Prostate gland (tissue), 2 donors: ENCODE measurements at regions not wholly inside any gene's neighbourhood (a gene's known extent, or its start where the extent isn't known, plus 50 kb on each side); places are given as distances from the start of the nearest gene placed in this dataset.

Experiments used
- DNase-seq: peaks from one replicate; pipeline ENCODE4 v3.0.0-alpha.2; 2019; ENCODE audit warnings: low spot score
- H3K27ac ChIP-seq, 2 donors: fragments of 200-600 bp; sonication (generic); 2 replicates each; pipeline ENCODE4 v1.5.1; 2017 to 2019
- H3K27me3 ChIP-seq: fragments of 200-600 bp; sonication (generic); replicated peaks from 2 replicates; pipeline ENCODE4 v1.5.1; 2019; ENCODE audit not compliant: insufficient read depth
- H3K36me3 ChIP-seq, 2 donors: fragments of 200-600 bp; sonication (generic); 1 replicate in 1 of 2; 2 replicates in 1 of 2; pipeline versions ENCODE4 v1.5.1 to v1.8.1; 2017 to 2019
- H3K4me1 ChIP-seq: fragments of 200-600 bp; sonication (generic); replicated peaks from 2 replicates; pipeline ENCODE4 v1.5.1; 2019
- H3K4me3 ChIP-seq, 2 donors: fragments of 200-600 bp; sonication (generic); 2 replicates each; pipeline ENCODE4 v1.5.1; 2017 to 2019
- H3K9me3 ChIP-seq: fragments of 200-600 bp; sonication (generic); 2 replicates; pipeline ENCODE4 v1.5.1; 2017
- CTCF ChIP-seq, 4 experiments: fragments of 200-600 bp in 2 of 4; fragments of 450-650 bp in 2 of 4; sonication (generic) in 2 of 4; IDR thresholded peaks; 1 replicate in 3 of 4; 2 replicates in 1 of 4; pipeline ENCODE4 v1.5.1; 2016 to 2019; ENCODE audit warnings: antibody characterized with exemption in 4 of 4, mild to moderate bottlenecking in 2 of 4, moderate library complexity in 2 of 4
- POLR2A ChIP-seq: fragments of 450-650 bp; IDR thresholded peaks from one replicate; pipeline ENCODE4 v1.6.1; 2016; ENCODE audit warnings: antibody characterized with exemption, mild to moderate bottlenecking
- POLR2AphosphoS5 ChIP-seq: sonication (generic); formaldehyde crosslinking; IDR thresholded peaks from one replicate; pipeline ENCODE4 v1.6.1; 2017; ENCODE audit warnings: antibody characterized with exemption
- WGBS: methylation state at CpG from one replicate; pipeline ENCODE4 v1.1.5; 2018; 5-methylcytosine and 5-hydroxymethylcytosine counted together
- intact Hi-C: fragments of 100-400 bp; cut with DNase I; formaldehyde crosslinking; loops from one replicate; pipeline ENCODE4 v1.14.2; 2022

- Histone ChIP-seq H3K4me1 (no peaks in the 10 kb centered on the region), H3K27ac (no peak overlapping the region), H3K4me3 (no peak overlapping the region), H3K27me3 (no peaks in the 10 kb centered on the region), H3K9me3 (no peaks in the 10 kb centered on the region), H3K36me3 (no peaks in the 10 kb centered on the region)
- WGBS, result 82% methylated on average over 1 of the region's 1 CpG
- TF ChIP-seq POLR2AphosphoS5 (no peak), CTCF (IDR thresholded peaks at IDR 0.05) (no peak), POLR2A (no peak)
- DNase-seq, result no peak
- intact Hi-C loops, result no loop called here
Measured at GRCh38 chr3:104632947-104633346, 733.8 kb upstream of the ALCAM start.

GRCh38 chr3:104635872-104636580 is 730.7 kb upstream of the ALCAM start:
- H3K27ac ChIP-seq, result no peak overlapping the region
- WGBS, result 91% methylated on average over 4 of the region's 4 CpGs
- H3K9me3 ChIP-seq, result no peaks in the 10 kb centered on the region
- TF ChIP-seq CTCF (IDR thresholded peaks at IDR 0.05) (no peak), POLR2AphosphoS5 (no peak), POLR2A (no peak)
- intact Hi-C loops, result no loop called here
- H3K4me3 ChIP-seq, result no peak overlapping the region
- no peaks in the 10 kb centered on the region for H3K36me3 ChIP-seq
- H3K4me1 ChIP-seq, result no peaks in the 10 kb centered on the region
- no peak for DNase-seq
- H3K27me3 ChIP-seq, result no peaks in the 10 kb centered on the region

- Histone ChIP-seq H3K27me3 (no peaks in the 10 kb centered on the region), H3K4me3 (no peak overlapping the region), H3K9me3 (no peaks in the 10 kb centered on the region), H3K4me1 (no peaks in the 10 kb centered on the region), H3K36me3 (no peaks in the 10 kb centered on the region), H3K27ac (no peak overlapping the region)
- TF ChIP-seq POLR2A (no peak), CTCF (IDR thresholded peaks at IDR 0.05) (no peak), POLR2AphosphoS5 (no peak)
- DNase-seq, result no peak
- intact Hi-C loops, result no loop called here
Measured at GRCh38 chr3:104642827-104643226, 723.9 kb upstream of the ALCAM start.

- Histone ChIP-seq H3K9me3 (no peaks in the 10 kb centered on the region), H3K4me1 (no peaks in the 10 kb centered on the region), H3K36me3 (no peaks in the 10 kb centered on the region), H3K4me3 (no peak overlapping the region), H3K27ac (no peak overlapping the region), H3K27me3 (no peaks in the 10 kb centered on the region)
- intact Hi-C loops, result no loop called here
- TF ChIP-seq CTCF (IDR thresholded peaks at IDR 0.05), result no peak
- no peak for TF ChIP-seq POLR2A
- no peak for TF ChIP-seq POLR2AphosphoS5
- DNase-seq, result no peak
Measured at GRCh38 chr3:104646196-104646595, 720.5 kb upstream of the ALCAM start.

GRCh38 chr3:104648823-104649222 is 717.9 kb upstream of the ALCAM start:
- Histone ChIP-seq H3K9me3 (no peaks in the 10 kb centered on the region), H3K27me3 (no peaks in the 10 kb centered on the region), H3K4me1 (no peaks in the 10 kb centered on the region), H3K36me3 (no peaks in the 10 kb centered on the region), H3K4me3 (no peak overlapping the region), H3K27ac (no peak overlapping the region)
- intact Hi-C loops, result no loop called here
- WGBS, result 62% methylated on average over 1 of the region's 1 CpG
- DNase-seq, result no peak
- TF ChIP-seq POLR2A (no peak), POLR2AphosphoS5 (no peak), CTCF (IDR thresholded peaks at IDR 0.05) (no peak)
